Type B pancreatic cell (in vitro differentiated cells): ENCODE measurements at regions not wholly inside any gene's neighbourhood (a gene's known extent, or its start where the extent isn't known, plus 50 kb on each side); places are given as distances from the start of the nearest gene placed in this dataset.

Experiments used
- DNase-seq: peaks from one replicate; pipeline ENCODE4 v3.0.0; 2021; ENCODE audit warnings: mixed read lengths; ENCODE audit not compliant: unreplicated experiment; ENCODE audit errors: extremely low spot score
- H3K27ac Mint-ChIP-seq: 2 replicates; pipeline ENCODE4 v1.8.0; 2021; ENCODE audit warnings: mild to moderate bottlenecking, mixed read lengths
- H3K27me3 Mint-ChIP-seq: 2 replicates; pipeline ENCODE4 v1.8.0; 2021; ENCODE audit warnings: mixed read lengths
- H3K36me3 Mint-ChIP-seq: 2 replicates; pipeline ENCODE4 v1.8.0; 2021; ENCODE audit warnings: mixed read lengths
- H3K4me1 Mint-ChIP-seq: one replicate; pipeline ENCODE4 v1.8.0; 2021; ENCODE audit warnings: mixed read lengths; ENCODE audit not compliant: unreplicated experiment
- H3K4me3 Mint-ChIP-seq: 2 replicates; pipeline ENCODE4 v1.8.0; 2021; ENCODE audit warnings: mild to moderate bottlenecking, mixed read lengths
- H3K9me3 Mint-ChIP-seq: 2 replicates; pipeline ENCODE4 v1.8.0; 2021; ENCODE audit warnings: mixed read lengths
- CTCF ChIP-seq: fragments of 200-600 bp; sonication (generic); conservative IDR thresholded peaks from 2 replicates; pipeline ENCODE4 v1.5.0; 2021; ENCODE audit warnings: antibody characterized with exemption, mild to moderate bottlenecking

GRCh38 chr1:162914601-162915000 lies 53.6 kb upstream of the CCDC190 start:
- no peak overlapping the region for H3K27ac Mint-ChIP-seq
- H3K9me3 Mint-ChIP-seq = peaks cover 15% of the 10 kb centered on the region

DNA sequence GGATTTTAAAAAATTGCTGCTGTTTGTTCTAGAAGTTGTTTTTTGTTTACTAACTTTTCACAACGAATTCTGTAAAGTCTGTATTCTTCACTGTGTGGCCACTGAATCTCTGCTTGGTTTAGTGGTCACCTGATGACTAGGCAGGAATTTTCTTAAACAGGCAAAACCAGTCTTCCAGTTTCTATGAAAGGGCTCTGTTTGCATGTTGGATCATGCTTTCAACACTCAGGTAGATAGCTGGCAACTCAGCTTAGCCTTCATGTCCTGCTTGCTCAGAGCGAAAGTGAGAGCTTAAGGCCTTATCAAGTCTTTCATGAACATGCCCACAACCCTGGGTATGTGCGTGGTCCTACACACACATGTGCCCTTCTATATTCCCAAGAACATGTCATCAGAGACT lies 52.4 kb upstream of the CCDC190 start:
- H3K9me3 Mint-ChIP-seq = peaks cover 15% of the 10 kb centered on the region
- TF ChIP-seq CTCF = no peak
- H3K4me1 Mint-ChIP-seq = peaks cover 4% of the 10 kb centered on the region
- H3K27me3 Mint-ChIP-seq = no peaks in the 10 kb centered on the region
- peak overlapping the region; percentile 22 for H3K4me3 Mint-ChIP-seq
- peak overlapping the region; percentile 89 for H3K27ac Mint-ChIP-seq
- DNase-seq = no peak
- peaks cover 11% of the 10 kb centered on the region for H3K36me3 Mint-ChIP-seq

More at GRCh38 chr1:162914601-162915000, 53.6 kb upstream of the CCDC190 start:
- no peaks in the 10 kb centered on the region for H3K27me3 Mint-ChIP-seq
- no peak for DNase-seq
- no peak for TF ChIP-seq CTCF
- peaks cover 8% of the 10 kb centered on the region for H3K4me1 Mint-ChIP-seq
- H3K4me3 Mint-ChIP-seq = no peak overlapping the region
- peaks cover 11% of the 10 kb centered on the region for H3K36me3 Mint-ChIP-seq

GRCh38 chr1:162912061-162912667 lies 51.2 kb upstream of the CCDC190 start:
- no peaks in the 10 kb centered on the region for H3K4me1 Mint-ChIP-seq
- no peak overlapping the region for H3K4me3 Mint-ChIP-seq
- H3K36me3 Mint-ChIP-seq = peaks cover 11% of the 10 kb centered on the region
- TF ChIP-seq CTCF = no peak
- H3K27ac Mint-ChIP-seq = peak overlapping the region; percentile 37
- DNase-seq = no peak
- peaks cover 15% of the 10 kb centered on the region for H3K9me3 Mint-ChIP-seq
- no peaks in the 10 kb centered on the region for H3K27me3 Mint-ChIP-seq
